ENCODE measurements at regions not wholly inside any gene's neighbourhood (a gene's known extent, or its start where the extent isn't known, plus 50 kb on each side); places are given as distances from the start of the nearest gene placed in this dataset.

DNA sequence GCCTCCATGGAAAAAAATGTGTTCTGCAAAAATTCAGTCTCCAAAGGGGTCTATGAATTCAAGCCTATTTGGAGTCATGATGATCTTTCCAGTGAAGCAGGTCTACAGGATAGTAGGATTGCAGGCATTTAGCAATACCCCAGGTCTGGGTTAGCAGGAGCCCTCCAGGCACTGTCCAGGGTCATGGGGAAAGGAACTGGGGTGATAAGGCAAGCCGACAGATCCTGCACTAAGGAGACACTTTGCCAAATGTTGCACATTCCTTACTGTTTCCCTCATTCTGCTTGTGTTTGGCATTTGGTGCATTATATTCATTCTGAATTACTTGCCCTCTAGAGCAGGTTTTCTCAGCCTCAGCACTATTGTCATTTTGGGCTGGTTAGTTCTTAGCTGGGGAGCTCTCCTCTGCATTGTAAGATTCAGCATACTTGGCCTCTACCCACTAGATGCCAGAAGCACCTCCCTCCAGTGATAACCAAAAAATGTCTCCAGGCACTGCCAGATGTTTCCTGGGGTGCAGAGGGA is 333.3 kb upstream of the PLXNA2 start:
- no peak for DNase-seq (ENCODE audit: low read depth in 1 of 2, low spot score in 1 of 2)

DNA sequence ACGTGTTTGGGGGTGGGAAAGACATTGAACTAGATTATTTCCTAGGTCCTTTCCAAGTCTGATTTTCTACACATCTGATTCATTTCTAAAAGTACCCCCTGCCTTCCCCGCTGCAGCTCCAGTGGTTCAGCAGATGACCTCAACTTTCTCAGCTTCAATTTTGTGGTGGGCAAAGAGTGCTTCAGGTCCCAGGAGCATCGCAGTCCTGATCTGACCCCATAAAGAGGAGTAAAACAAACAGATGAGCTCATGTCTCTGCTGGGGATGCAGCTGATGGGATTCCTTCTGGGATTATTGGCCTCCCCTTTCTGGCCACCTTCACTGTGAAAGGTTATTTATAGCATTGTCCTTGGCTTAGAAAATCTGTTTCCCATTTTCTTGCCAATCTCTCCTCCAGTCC is 337.0 kb upstream of the PLXNA2 start:
- DNase-seq (ENCODE audit: low read depth in 1 of 2, low spot score in 1 of 2), result no peak

DNA sequence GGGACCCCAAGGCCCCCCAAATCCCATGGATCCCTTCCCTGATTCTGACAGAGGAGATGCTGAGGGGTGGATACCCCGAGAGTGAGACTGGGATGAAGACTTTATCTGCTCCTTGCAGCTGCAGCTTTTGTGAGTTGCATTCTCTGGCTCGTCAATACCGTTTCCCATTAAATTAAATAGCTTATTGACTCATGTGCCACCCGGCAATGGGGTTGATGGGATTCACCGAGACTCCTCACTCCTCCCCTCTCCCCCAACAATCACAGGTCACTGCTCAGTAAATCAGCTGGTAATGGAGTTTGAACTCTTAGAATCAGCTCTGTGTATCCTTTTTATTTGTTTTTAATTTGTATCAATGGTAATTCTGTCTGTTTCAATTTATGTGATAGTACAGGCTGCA is 337.5 kb upstream of the PLXNA2 start:
- no peak for DNase-seq (ENCODE audit: low read depth in 1 of 2, low spot score in 1 of 2)

DNA sequence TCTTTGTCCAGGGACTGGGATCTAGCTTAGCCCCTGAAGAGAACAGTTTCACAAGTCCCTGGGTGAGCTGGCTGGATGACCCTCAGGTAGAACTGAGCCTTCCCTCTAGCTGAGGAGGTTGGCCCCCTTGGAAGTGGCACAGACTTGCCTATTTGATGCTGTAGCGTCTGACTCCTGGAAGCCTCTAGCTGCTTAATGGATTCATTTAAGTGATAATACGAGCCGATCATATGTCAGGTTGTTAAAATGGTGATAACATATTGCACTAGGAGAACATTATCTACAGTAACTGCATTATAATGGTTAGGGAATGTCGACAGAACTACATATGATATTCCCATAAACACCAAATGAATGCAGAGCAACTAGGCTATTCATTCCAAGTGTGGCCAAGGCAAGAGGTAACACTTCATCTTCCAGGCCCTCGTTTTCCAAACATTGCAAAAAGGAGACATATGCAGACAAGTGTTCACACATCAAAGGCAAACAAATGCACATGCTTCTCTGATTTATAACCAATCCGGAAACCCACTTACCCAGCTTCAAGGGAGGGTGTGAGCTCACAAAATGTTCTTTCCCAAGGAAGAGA is 340.1 kb upstream of the PLXNA2 start:
- no peak for DNase-seq (ENCODE audit: low read depth in 1 of 2, low spot score in 1 of 2)

DNA sequence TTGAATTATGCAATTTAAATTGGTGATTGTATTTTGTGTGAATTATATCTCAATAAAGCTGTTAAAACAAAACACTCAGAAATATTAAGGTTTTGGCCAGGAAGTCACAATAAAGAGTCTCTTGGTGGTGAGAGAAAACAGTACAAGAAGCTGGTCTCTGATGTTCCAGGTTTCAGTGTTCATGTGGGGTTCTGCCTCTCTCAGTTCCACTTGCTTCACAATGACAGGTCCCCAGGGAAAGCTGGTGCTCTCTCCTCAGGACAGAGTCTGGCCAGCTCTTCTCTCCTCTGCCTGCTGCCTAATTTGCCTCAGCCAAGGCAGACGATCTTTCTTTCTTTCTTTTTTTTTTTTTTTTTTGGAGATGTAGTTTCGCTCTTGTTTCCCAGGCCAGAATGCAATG is 342.9 kb upstream of the PLXNA2 start:
- DNase-seq (ENCODE audit: low read depth in 1 of 2, low spot score in 1 of 2), result no peak

GRCh38 chr1:208593306-208594006 is 349.3 kb upstream of the PLXNA2 start:
- no peak for DNase-seq (ENCODE audit: low read depth in 1 of 2, low spot score in 1 of 2)

- DNase-seq (ENCODE audit: low read depth in 1 of 2, low spot score in 1 of 2), result no peak
Measured at GRCh38 chr1:208595236-208595635, 351.1 kb upstream of the PLXNA2 start.

- no peak for DNase-seq (ENCODE audit: low read depth in 1 of 2, low spot score in 1 of 2)
Measured at GRCh38 chr1:208595745-208596144, 351.6 kb upstream of the PLXNA2 start.

DNA sequence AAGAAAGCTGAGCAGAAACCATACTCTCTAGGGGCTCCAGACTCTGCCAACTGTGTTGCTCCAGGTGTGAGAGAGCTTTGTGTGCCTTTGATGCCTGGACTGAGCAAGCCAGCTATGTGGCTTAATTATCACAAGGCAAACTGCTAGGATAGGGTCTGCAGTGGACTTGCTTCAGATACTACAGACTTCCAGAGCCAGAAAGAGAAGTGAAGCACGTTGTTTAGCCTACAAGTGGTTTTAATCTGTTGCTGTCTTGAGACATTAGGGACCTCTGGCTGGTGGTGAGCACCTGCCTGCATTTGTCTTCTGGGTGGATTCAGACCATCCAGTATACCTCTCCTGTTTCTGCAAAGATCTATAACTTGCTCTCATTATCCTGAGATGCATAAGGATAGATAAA is 353.4 kb upstream of the PLXNA2 start:
- no peak for DNase-seq (ENCODE audit: low read depth in 1 of 2, low spot score in 1 of 2)

- DNase-seq (ENCODE audit: low read depth in 1 of 2, low spot score in 1 of 2), result no peak
Measured at GRCh38 chr1:208598021-208598420, 353.8 kb upstream of the PLXNA2 start.

GRCh38 chr1:208599063-208599462 is 354.9 kb upstream of the PLXNA2 start:
- DNase-seq (ENCODE audit: low read depth in 1 of 2, low spot score in 1 of 2), result no peak

DNA sequence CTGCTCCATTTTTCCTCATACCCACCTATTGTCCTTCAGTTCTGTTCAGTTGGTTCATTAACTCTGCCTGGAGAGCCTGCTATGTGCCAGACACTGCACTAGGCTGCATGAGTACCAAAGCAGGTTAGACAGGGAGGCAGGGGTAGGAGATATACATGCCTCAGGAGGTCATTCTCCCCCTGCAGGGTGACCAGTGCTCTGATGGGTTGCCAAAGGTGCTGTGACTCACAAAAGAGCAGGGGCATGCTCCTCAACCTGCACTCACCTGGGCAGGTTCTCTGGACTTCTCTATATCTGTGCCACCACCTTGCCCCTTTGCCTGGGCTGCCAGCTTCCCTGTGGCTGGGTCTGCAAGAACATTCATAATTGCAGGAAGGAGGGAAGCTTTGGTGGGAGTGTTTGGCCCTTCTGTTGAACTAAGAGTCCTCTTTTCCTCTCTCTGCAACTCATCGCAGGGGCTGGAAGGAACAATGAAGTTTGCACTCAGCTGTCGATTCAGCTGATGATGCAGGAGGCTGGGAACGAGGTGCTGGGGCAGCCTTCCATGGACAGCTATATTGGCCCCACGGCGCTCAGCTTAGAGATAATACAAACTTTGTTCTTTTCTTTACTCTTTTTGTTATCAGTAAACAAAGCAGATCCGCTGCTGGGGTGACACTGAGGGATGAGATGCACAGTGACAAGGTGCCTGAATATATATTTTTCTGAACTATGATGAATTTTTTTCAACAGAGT is 356.4 kb upstream of the PLXNA2 start:
- no peak for DNase-seq (ENCODE audit: low read depth in 1 of 2, low spot score in 1 of 2)

DNA sequence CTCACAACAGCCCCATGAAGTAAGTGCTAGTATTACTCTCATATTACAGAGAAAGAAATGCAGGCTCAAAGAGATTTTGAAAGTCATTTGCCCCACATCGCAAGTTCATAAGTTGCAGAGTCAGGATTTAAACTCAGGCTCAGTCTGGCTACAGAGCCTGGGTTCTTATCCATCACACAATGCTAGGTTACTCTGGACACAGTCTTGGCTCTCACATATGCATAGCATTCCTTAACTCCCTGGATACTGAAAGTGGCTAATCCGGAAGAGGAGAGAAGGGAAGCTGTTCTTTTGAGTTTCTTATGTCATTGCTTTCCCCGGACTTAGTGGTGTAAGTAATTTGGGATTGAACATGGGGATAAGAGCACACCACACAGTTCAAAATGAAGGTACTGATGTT is 357.4 kb upstream of the PLXNA2 start:
- no peak for DNase-seq (ENCODE audit: low read depth in 1 of 2, low spot score in 1 of 2)

- DNase-seq (ENCODE audit: low read depth in 1 of 2, low spot score in 1 of 2), result no peak
Measured at GRCh38 chr1:208603721-208604120, 359.5 kb upstream of the PLXNA2 start.

DNA sequence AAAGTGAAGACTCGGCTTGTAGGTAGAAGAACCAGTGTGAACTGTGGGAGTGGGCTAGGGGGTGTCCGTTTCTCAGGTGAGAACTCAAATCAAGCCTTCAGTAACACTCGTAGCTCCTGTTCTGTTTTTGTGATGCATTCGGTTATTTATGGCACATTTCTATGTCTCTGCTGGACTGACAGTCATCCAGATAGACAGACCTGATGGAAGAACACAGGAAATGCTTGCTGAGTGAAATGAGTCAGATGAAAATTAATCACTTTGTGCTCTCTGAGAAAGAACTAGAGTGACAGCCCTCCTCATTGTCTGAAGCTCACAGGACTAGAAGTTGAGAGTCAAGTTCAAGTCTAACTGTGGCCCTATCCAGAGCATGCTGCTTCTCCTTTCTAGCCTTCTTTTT is 360.1 kb upstream of the PLXNA2 start:
- no peak for DNase-seq (ENCODE audit: low read depth in 1 of 2, low spot score in 1 of 2)

DNA sequence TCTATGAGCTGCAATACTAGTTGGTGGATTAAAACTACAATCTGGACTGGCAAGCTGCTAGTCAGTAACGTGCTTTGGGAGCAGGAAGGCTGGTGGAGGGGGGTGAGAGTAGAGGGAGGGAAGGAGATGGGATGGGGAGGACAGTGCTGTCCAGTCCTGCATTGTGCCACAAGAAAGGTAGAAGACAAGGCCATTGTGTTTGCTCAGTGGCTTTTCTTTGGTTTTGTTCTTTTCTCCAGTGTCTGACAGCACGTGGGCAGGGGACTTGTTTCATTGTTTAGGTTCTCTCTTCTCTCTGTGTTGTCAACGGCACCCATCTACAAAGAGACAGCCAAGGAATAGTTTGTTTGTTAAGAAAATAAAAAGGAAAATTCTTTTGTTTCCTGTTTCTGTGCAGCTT is 362.8 kb upstream of the PLXNA2 start:
- no peak for DNase-seq (ENCODE audit: low read depth in 1 of 2, low spot score in 1 of 2)

DNA sequence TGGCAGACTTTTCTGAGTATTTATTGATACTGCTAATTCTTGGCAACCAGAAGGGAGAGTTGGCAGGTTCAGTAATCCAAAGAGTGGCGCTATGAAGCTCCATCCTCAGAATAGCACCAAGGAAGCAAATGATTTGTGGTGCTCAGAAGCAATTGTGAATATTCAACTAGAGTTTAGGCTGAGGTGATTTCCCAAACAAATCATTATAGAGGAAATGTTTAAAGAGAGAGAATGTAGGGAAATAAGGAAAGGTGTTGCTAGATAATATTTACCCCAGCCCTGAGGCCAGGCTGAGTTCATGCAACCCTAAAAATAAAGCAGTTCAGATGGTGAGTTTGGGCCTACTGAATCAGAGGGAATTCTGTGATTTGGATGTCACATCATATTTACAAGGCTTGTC is 363.4 kb upstream of the PLXNA2 start:
- no peak for DNase-seq (ENCODE audit: low read depth in 1 of 2, low spot score in 1 of 2)

DNA sequence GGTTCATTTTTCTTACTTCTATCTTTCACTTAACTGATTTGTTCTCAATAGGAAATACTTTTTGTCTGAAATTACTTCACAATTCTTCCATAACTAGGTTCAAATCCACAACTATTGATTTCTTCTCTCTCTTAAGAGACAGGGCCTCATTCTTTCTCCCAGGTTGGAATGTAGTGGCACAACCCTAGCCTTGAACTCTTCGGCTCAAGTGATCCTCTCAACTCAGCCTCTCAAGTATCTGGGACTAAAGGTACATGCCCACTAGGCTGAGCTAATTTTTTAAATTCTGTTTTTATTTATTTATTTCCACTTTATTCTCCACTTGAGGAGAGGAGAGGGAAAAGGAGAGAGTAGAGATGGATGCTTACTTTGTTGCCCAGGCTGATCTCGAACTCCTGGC is 370.4 kb upstream of the PLXNA2 start:
- no peak for DNase-seq (ENCODE audit: low read depth in 1 of 2, low spot score in 1 of 2)

DNA sequence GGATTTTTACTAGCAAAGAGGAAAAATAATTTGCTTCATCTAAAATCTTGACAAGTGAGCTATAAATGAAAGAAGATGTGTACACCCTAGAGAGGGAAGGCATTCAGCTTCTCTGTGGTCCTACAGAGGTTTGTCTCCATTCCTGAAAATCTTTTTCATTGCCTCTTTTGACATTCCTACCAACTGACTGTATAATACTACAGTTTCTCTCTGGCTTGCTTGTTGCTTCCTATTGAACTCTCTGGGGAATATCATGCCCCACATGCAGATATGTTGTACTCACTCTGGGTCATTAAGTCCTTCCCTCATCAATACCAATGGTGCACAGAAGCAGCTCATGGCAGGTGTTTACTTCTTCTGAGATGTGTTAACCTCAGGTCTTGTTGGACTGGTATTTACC is 371.2 kb upstream of the PLXNA2 start:
- DNase-seq (ENCODE audit: low read depth in 1 of 2, low spot score in 1 of 2), result no peak

GRCh38 chr1:208616776-208617175 is 372.6 kb upstream of the PLXNA2 start:
- DNase-seq (ENCODE audit: low read depth in 1 of 2, low spot score in 1 of 2), result no peak

- no peak for DNase-seq (ENCODE audit: low read depth in 1 of 2, low spot score in 1 of 2)
Measured at GRCh38 chr1:208628022-208628914, 384.1 kb upstream of the PLXNA2 start.

Measured in stimulated activated CD4-positive, alpha-beta T cell treated with anti-CD3 and anti-CD28 coated beads, Interleukin-15, amount 100 ng/mL, for 1 hour (primary cell).